Neuronal stem cell (in vitro differentiated cells): ENCODE measurements at regions not wholly inside any gene's neighbourhood (a gene's known extent, or its start where the extent isn't known, plus 50 kb on each side); places are given as distances from the start of the nearest gene placed in this dataset.
"Not testable (repeated sequence)": the region's sequence is repeated elsewhere in the genome, so short reads cannot be mapped to it uniquely, and the experiment has no call there.

ENCODE experiments used
- DNase-seq: peaks from one replicate; pipeline ENCODE4 v3.0.0-alpha.2; 2013; ENCODE audit warnings: low spot score
- H2AFZ ChIP-seq: one replicate; pipeline ENCODE4 v1.6.1; 2013; ENCODE audit warnings: mild to moderate bottlenecking, low read length, inconsistent platforms
- H2AK5ac ChIP-seq: 2 replicates; pipeline ENCODE4 v1.6.1; 2013; ENCODE audit warnings: low read depth, mild to moderate bottlenecking, inconsistent platforms, low read length, moderate library complexity, mixed read lengths
- H2BK120ac ChIP-seq: 2 replicates; pipeline ENCODE4 v1.6.1; 2013; ENCODE audit warnings: low read depth, mild to moderate bottlenecking, inconsistent platforms, low read length, moderate library complexity, mixed read lengths
- H2BK12ac ChIP-seq: one replicate; pipeline ENCODE4 v1.6.1; 2013; ENCODE audit warnings: low read length, inconsistent platforms
- H2BK15ac ChIP-seq: 2 replicates; pipeline ENCODE4 v1.6.1; 2013; ENCODE audit warnings: mild to moderate bottlenecking, low read length, inconsistent platforms, mixed read lengths
- H2BK5ac ChIP-seq: one replicate; pipeline ENCODE4 v1.6.1; 2013; ENCODE audit warnings: inconsistent platforms, mild to moderate bottlenecking, low read length, moderate library complexity
- H3K14ac ChIP-seq: one replicate; pipeline ENCODE4 v1.6.1; 2013; ENCODE audit warnings: low read length, inconsistent platforms
- H3K18ac ChIP-seq: 2 replicates; pipeline ENCODE4 v1.6.1; 2013; ENCODE audit warnings: low read length, inconsistent platforms
- H3K23ac ChIP-seq: 2 replicates; pipeline ENCODE4 v1.6.1; 2013; ENCODE audit warnings: low read depth, mild to moderate bottlenecking, mixed read lengths, low read length, inconsistent platforms; ENCODE audit not compliant: poor library complexity
- H3K27ac ChIP-seq: replicated peaks from 3 replicates; pipeline ENCODE4 v1.5.1; 2013; ENCODE audit warnings: low read length, inconsistent platforms
- H3K27me3 ChIP-seq, 3 experiments: 2 replicates each; pipeline ENCODE4 v1.6.1; 2013; ENCODE audit warnings: low read length in 3 of 3, mild to moderate bottlenecking in 2 of 3, inconsistent platforms in 1 of 3, low read depth in 1 of 3, mixed read lengths in 1 of 3, moderate library complexity in 1 of 3; ENCODE audit not compliant: control insufficient read depth in 3 of 3, insufficient read depth in 3 of 3
- H3K36me3 ChIP-seq, 2 donors: replicated peaks in 1 of 2; 2 replicates each; pipeline ENCODE4 v1.6.1; 2013; ENCODE audit warnings: low read length in 2 of 2; ENCODE audit not compliant: control insufficient read depth in 2 of 2, insufficient read depth in 2 of 2
- H3K4ac ChIP-seq: 2 replicates; pipeline ENCODE4 v1.6.1; 2013; ENCODE audit warnings: inconsistent platforms, mild to moderate bottlenecking, low read length, moderate library complexity
- H3K4me1 ChIP-seq, 2 donors: 1 replicate in 1 of 2; 2 replicates in 1 of 2; pipeline ENCODE4 v1.6.1; 2013; ENCODE audit warnings: low read length in 2 of 2, low read depth in 1 of 2; ENCODE audit not compliant: control insufficient read depth in 2 of 2, insufficient read depth in 1 of 2
- H3K4me2 ChIP-seq: one replicate; pipeline ENCODE4 v1.6.1; 2013; ENCODE audit warnings: mild to moderate bottlenecking, low read length, inconsistent platforms; ENCODE audit not compliant: insufficient read depth, poor library complexity, severe bottlenecking
- H3K4me3 ChIP-seq, 2 donors: 2 replicates each; pipeline ENCODE4 v1.5.1; 2013; ENCODE audit warnings: low read length in 2 of 2, mild to moderate bottlenecking in 2 of 2, inconsistent platforms in 1 of 2, moderate library complexity in 1 of 2
- H3K79me1 ChIP-seq: one replicate; pipeline ENCODE4 v1.6.1; 2013; ENCODE audit warnings: low read depth, mild to moderate bottlenecking, inconsistent platforms, low read length, moderate library complexity
- H3K9ac ChIP-seq: one replicate; pipeline ENCODE4 v1.6.1; 2013; ENCODE audit warnings: mild to moderate bottlenecking, low read depth, low read length, inconsistent platforms; ENCODE audit not compliant: poor library complexity
- H3K9me3 ChIP-seq, 2 donors: replicated peaks in 1 of 2; 2 replicates each; pipeline versions ENCODE3 to v1.6.1; 2013; ENCODE audit warnings: low read length in 2 of 2, mild to moderate bottlenecking in 2 of 2, inconsistent platforms in 1 of 2, low read depth in 1 of 2, mixed read lengths in 1 of 2, moderate library complexity in 1 of 2; ENCODE audit not compliant: control insufficient read depth in 2 of 2, insufficient read depth in 1 of 2
- H4K8ac ChIP-seq: one replicate; pipeline ENCODE4 v1.6.1; 2013; ENCODE audit warnings: low read depth, mild to moderate bottlenecking, inconsistent platforms, low read length, moderate library complexity
- H4K91ac ChIP-seq: one replicate; pipeline ENCODE4 v1.6.1; 2013; ENCODE audit warnings: low read length, low read depth, mild to moderate bottlenecking, inconsistent platforms; ENCODE audit not compliant: poor library complexity
- WGBS, 2 donors: extraction: QIAGEN DNeasy Blood & Tissue Kit; methylation state at CpG; one replicate each; pipeline ENCODE4 v1.1.7; 2013; ENCODE audit warnings: missing lambda C conversion rate in 2 of 2, mixed read lengths in 1 of 2; ENCODE audit not compliant: insufficient read length in 2 of 2, insufficient replicate concordance in 1 of 2; ENCODE audit errors: extremely low coverage in 2 of 2; 5-methylcytosine and 5-hydroxymethylcytosine counted together

DNA sequence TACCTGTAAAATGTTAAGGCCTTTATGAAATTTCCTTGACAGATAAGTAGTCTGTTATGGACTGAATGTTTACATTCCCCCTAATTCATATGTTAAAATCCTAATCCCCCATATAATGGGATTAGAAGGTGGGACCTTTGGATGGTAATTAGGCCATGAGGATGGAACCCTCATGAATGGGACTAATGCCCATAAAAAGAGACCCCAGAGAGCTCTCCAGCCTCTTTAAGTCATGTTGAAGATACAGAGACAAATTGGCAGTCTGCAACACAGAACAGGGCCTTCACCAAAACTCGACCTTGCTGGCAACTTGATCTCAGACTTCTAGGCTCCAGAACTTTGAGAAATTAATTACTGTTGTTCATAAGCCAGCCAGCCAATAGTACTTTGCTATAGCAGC lies 1344.5 kb upstream of the PCDH7 start:
- Histone ChIP-seq H2AK5ac (no peak overlapping the region), H4K91ac (no peak overlapping the region), H2BK5ac (no peak overlapping the region), H3K27ac (no peak overlapping the region), H2BK12ac (no peak overlapping the region), H3K14ac (no peak overlapping the region), H2BK15ac (no peak overlapping the region), H3K23ac (no peak overlapping the region), H3K36me3 (no peaks in the 10 kb centered on the region), H2AFZ (no peak overlapping the region), H3K79me1 (no peaks in the 10 kb centered on the region), H3K9ac (no peak overlapping the region), H3K4me3 (no peak overlapping the region), H3K9me3 (no peaks in the 10 kb centered on the region), H4K8ac (no peak overlapping the region), H3K4ac (no peak overlapping the region), H3K18ac (no peak overlapping the region), H3K4me1 (no peaks in the 10 kb centered on the region), H2BK120ac (no peak overlapping the region), H3K27me3 (no peaks in the 10 kb centered on the region), H3K4me2 (no peak overlapping the region)
- DNase-seq = no peak
- WGBS, 2 donors = no CpG with 5 or more reads among the region's 1 CpG

GRCh38 chr4:29378237-29378636 lies 1341.9 kb upstream of the PCDH7 start:
- not testable (repeated sequence) for H2BK12ac ChIP-seq, H3K23ac ChIP-seq, H3K4ac ChIP-seq, H2BK120ac ChIP-seq, H3K27ac ChIP-seq, H2AFZ ChIP-seq, H4K8ac ChIP-seq, H3K4me3 ChIP-seq, H3K9me3 ChIP-seq, H2AK5ac ChIP-seq, H2BK5ac ChIP-seq, H3K79me1 ChIP-seq, DNase-seq, H3K4me2 ChIP-seq, H4K91ac ChIP-seq, H3K18ac ChIP-seq, H3K9ac ChIP-seq, H3K4me1 ChIP-seq, H3K27me3 ChIP-seq, H2BK15ac ChIP-seq, H3K14ac ChIP-seq, H3K36me3 ChIP-seq

DNA sequence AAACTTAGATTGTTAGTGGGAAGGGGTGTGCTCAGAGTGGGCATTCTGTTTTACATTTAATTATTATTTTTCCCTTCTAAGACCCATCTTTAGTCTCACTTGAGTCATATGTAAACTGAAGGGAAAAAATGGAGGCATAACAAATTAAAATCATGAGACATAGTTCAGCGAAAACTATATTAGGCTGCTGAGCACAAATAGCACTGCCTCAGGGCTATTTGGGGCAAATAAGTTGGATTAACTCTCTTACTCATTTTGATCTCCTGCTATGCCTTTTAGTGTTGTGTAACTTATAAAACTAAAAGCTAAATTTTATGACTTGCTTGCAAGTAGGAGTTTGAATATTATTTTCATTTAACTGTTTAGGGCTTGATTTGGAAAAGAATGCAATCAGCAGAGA lies 1329.2 kb upstream of the PCDH7 start:
- H3K36me3 ChIP-seq = no peaks in the 10 kb centered on the region
- H2AK5ac ChIP-seq = no peak overlapping the region
- no peak overlapping the region for H2BK120ac ChIP-seq
- H3K4me2 ChIP-seq = no peak overlapping the region
- no peak for DNase-seq
- H3K18ac ChIP-seq = no peak overlapping the region
- H3K27ac ChIP-seq = no peak overlapping the region
- no CpG with 5 or more reads among the region's 1 CpG for WGBS, 2 donors
- no peak overlapping the region for H3K4me3 ChIP-seq
- no peak overlapping the region for H3K4ac ChIP-seq
- no peak overlapping the region for H2BK5ac ChIP-seq
- no peak overlapping the region for H4K8ac ChIP-seq
- H3K27me3 ChIP-seq = no peaks in the 10 kb centered on the region
- H3K14ac ChIP-seq = no peak overlapping the region
- H3K23ac ChIP-seq = no peak overlapping the region
- H3K4me1 ChIP-seq = no peaks in the 10 kb centered on the region
- H2BK12ac ChIP-seq = no peak overlapping the region
- no peak overlapping the region for H4K91ac ChIP-seq
- no peak overlapping the region for H2BK15ac ChIP-seq
- H3K79me1 ChIP-seq = no peaks in the 10 kb centered on the region
- no peak overlapping the region for H2AFZ ChIP-seq
- no peaks in the 10 kb centered on the region for H3K9me3 ChIP-seq
- no peak overlapping the region for H3K9ac ChIP-seq

- no peak overlapping the region for H3K4me2 ChIP-seq
- no peak overlapping the region for H4K91ac ChIP-seq
- no peak for DNase-seq
- no peak overlapping the region for H3K14ac ChIP-seq
- no peaks in the 10 kb centered on the region for H3K36me3 ChIP-seq
- no peak overlapping the region for H2BK15ac ChIP-seq
- H3K9me3 ChIP-seq = no peaks in the 10 kb centered on the region
- H3K18ac ChIP-seq = no peak overlapping the region
- no peaks in the 10 kb centered on the region for H3K4me1 ChIP-seq
- H3K27ac ChIP-seq = no peak overlapping the region
- H3K23ac ChIP-seq = no peak overlapping the region
- no CpG with 5 or more reads among the region's 3 CpGs for WGBS, 2 donors
- no peak overlapping the region for H3K4me3 ChIP-seq
- H2AFZ ChIP-seq = no peak overlapping the region
- no peak overlapping the region for H2BK120ac ChIP-seq
- no peak overlapping the region for H4K8ac ChIP-seq
- no peak overlapping the region for H2BK5ac ChIP-seq
- H3K79me1 ChIP-seq = no peaks in the 10 kb centered on the region
- no peak overlapping the region for H3K4ac ChIP-seq
- H2BK12ac ChIP-seq = no peak overlapping the region
- H3K27me3 ChIP-seq = no peaks in the 10 kb centered on the region
- no peak overlapping the region for H3K9ac ChIP-seq
- H2AK5ac ChIP-seq = no peak overlapping the region
Observed at GRCh38 chr4:29405116-29405515, 1315.1 kb upstream of the PCDH7 start.
